ENCODE measurements at regions not wholly inside any gene's neighbourhood (a gene's known extent, or its start where the extent isn't known, plus 50 kb on each side); places are given as distances from the start of the nearest gene placed in this dataset.

- no peak for TF ChIP-seq CTCF (IDR thresholded peaks at IDR 0.05)
- no peak for TF ChIP-seq EZH2 (IDR thresholded peaks at IDR 0.05; ENCODE audit: borderline replicate concordance, insufficient read depth, low read depth, low read length, poor library complexity, severe bottlenecking)
Observed at GRCh38 chrX:42090395-42090794, 167.0 kb upstream of the CASK start.
